Fibroblast of lung (primary cell): ENCODE measurements at regions not wholly inside any gene's neighbourhood (a gene's known extent, or its start where the extent isn't known, plus 50 kb on each side); places are given as distances from the start of the nearest gene placed in this dataset.

Experiments
- DNase-seq, 2 donors: peaks; one replicate each; pipeline versions ENCODE4 v3.0.0 to v3.0.0-alpha.2; 2010; ENCODE audit warnings: low read depth in 2 of 2
- H2AFZ ChIP-seq: 2 replicates; pipeline ENCODE4 v1.5.1; 2012; ENCODE audit warnings: low read length, control low read depth, inconsistent platforms
- H3K27ac ChIP-seq: 2 replicates; pipeline ENCODE4 v1.5.1; 2011; ENCODE audit warnings: low read length, control low read depth; ENCODE audit not compliant: insufficient read depth
- H3K27me3 ChIP-seq: 2 replicates; pipeline ENCODE4 v1.5.1; 2011; ENCODE audit warnings: mild to moderate bottlenecking, low read length; ENCODE audit not compliant: control insufficient read depth, insufficient read depth
- H3K36me3 ChIP-seq: 2 replicates; pipeline ENCODE4 v1.5.1; 2011; ENCODE audit warnings: low read length; ENCODE audit not compliant: control insufficient read depth, insufficient read depth
- H3K4me1 ChIP-seq: 2 replicates; pipeline ENCODE4 v1.5.1; 2011; ENCODE audit warnings: low read length; ENCODE audit not compliant: control insufficient read depth, insufficient read depth; ENCODE audit errors: extremely low read depth
- H3K4me2 ChIP-seq: 2 replicates; pipeline ENCODE4 v1.5.1; 2011; ENCODE audit warnings: low read length, control low read depth; ENCODE audit not compliant: insufficient read depth; ENCODE audit errors: extremely low read depth
- H3K4me3 ChIP-seq, 4 experiments: fragments of 200-600 bp in 1 of 4; sonication (generic) in 1 of 4; replicated peaks in 1 of 4; 2 replicates each; pipeline ENCODE4 v1.5.1; 2011 to 2016; ENCODE audit warnings: low read length in 4 of 4, low read depth in 3 of 4, mild to moderate bottlenecking in 3 of 4, control low read depth in 2 of 4, inconsistent platforms in 1 of 4, mixed read lengths in 1 of 4; ENCODE audit not compliant: insufficient read depth in 1 of 4; ENCODE audit errors: control extremely low read depth in 1 of 4
- H3K79me2 ChIP-seq: 2 replicates; pipeline ENCODE4 v1.5.1; 2012; ENCODE audit warnings: mild to moderate bottlenecking, low read length, inconsistent platforms; ENCODE audit not compliant: control insufficient read depth, insufficient read depth
- H3K9ac ChIP-seq: 2 replicates; pipeline ENCODE4 v1.5.1; 2011; ENCODE audit warnings: mild to moderate bottlenecking, low read length, control low read depth; ENCODE audit not compliant: insufficient read depth
- H3K9me3 ChIP-seq: 2 replicates; pipeline ENCODE4 v1.5.1; 2012; ENCODE audit warnings: low read depth, low read length; ENCODE audit not compliant: control insufficient read depth, insufficient read depth
- H4K20me1 ChIP-seq: 2 replicates; pipeline ENCODE4 v1.5.1; 2011; ENCODE audit warnings: low read length; ENCODE audit not compliant: control insufficient read depth, insufficient read depth; ENCODE audit errors: extremely low read depth
- EZH2 ChIP-seq: IDR thresholded peaks from 2 replicates; pipeline ENCODE4 v1.5.1; 2012; ENCODE audit warnings: low read length, control low read depth, mild to moderate bottlenecking; ENCODE audit errors: missing control alignments
- TF ChIP-seq, protein P1 (sequence below), 2 donors: IDR thresholded peaks in 1 of 2; conservative IDR thresholded peaks in 1 of 2; 1 replicate in 1 of 2; 2 replicates in 1 of 2; pipeline ENCODE4 v1.5.1; 2011 to 2012; ENCODE audit warnings: low read length in 2 of 2, control low read depth in 1 of 2, inconsistent platforms in 1 of 2, low read depth in 1 of 2, mild to moderate bottlenecking in 1 of 2

DNA sequence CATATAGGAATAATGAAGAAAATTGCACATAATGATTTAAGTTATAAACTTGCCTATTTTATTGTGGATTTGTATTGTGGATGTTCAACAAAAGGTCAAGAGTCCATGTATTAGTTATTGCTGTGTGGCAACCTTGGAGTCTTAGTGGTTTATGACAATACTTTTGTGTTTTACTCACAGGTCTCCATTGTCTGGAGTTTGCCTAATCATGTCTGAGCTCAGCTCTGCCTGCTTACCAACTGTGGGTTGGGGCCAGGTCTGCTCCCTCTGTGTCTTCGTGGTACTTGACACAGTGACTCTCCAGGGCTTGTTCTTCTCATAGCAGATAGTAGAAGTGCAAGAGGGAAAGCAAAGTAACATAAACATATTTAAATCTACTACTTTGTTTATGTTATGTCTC lies 382.5 kb downstream of the CBLN2 start:
- no peak overlapping the region for H3K4me2 ChIP-seq
- no peaks in the 10 kb centered on the region for H3K9me3 ChIP-seq
- no peak overlapping the region for H3K4me3 ChIP-seq
- H3K36me3 ChIP-seq: no peaks in the 10 kb centered on the region
- DNase-seq: peak in 1 of 2 donors; percentile 9
- H4K20me1 ChIP-seq: no peaks in the 10 kb centered on the region
- H3K27ac ChIP-seq: no peak overlapping the region
- H3K27me3 ChIP-seq: no peaks in the 10 kb centered on the region
- TF ChIP-seq, protein P1, sequence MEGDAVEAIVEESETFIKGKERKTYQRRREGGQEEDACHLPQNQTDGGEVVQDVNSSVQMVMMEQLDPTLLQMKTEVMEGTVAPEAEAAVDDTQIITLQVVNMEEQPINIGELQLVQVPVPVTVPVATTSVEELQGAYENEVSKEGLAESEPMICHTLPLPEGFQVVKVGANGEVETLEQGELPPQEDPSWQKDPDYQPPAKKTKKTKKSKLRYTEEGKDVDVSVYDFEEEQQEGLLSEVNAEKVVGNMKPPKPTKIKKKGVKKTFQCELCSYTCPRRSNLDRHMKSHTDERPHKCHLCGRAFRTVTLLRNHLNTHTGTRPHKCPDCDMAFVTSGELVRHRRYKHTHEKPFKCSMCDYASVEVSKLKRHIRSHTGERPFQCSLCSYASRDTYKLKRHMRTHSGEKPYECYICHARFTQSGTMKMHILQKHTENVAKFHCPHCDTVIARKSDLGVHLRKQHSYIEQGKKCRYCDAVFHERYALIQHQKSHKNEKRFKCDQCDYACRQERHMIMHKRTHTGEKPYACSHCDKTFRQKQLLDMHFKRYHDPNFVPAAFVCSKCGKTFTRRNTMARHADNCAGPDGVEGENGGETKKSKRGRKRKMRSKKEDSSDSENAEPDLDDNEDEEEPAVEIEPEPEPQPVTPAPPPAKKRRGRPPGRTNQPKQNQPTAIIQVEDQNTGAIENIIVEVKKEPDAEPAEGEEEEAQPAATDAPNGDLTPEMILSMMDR (conservative IDR thresholded peaks at IDR 0.05 in 1 of 2, IDR thresholded peaks at IDR 0.05 in 1 of 2; ENCODE audit: low read depth in 1 of 2, low read length in 2 of 2): no peak
- no peak for TF ChIP-seq EZH2
- H3K4me1 ChIP-seq: no peaks in the 10 kb centered on the region
- no peak overlapping the region for H3K9ac ChIP-seq
- no peak overlapping the region for H2AFZ ChIP-seq
- H3K79me2 ChIP-seq: no peaks in the 10 kb centered on the region

DNA sequence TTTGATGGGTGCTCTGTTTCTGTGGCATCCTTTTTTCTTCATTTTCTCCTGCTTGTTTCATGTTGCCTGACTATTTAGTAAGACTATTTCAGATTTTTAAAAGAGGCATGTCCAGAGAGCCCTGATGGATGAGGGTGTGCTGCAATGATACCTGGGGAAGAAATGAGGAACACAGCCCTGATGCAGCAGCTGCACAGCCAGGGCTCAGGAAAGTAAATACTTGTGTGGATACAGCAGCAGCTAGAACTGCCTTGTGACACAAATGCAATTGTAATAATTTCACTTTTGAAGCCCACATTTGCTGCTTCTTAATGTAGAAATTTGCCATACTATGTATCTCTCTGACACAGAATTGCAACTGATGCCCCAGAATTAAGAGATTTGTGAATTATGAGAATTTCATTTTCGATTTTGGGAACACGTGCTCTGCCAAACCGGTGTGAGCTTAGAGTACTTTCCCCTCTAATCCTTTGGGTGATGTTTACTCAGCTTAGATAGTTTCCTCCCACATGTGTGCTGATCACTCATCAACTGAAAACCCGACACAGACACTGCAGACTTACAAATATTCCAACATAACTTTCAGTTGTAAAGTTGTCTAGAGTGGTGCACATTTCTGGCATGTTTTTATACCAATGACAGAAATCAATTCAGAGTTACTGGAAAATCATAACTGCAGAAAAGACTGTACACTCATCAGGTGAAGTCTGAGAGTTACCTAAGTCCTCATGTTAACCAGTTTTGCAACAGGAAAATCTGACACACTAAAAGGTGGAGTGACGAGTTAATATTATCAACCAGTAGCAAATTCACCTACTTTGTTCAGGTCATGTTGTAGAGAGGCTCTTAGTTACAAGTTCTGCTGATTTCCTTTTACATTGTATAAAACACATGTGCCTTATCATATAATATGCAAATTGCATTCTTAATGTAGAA lies 383.4 kb downstream of the CBLN2 start:
- no peaks in the 10 kb centered on the region for H3K4me1 ChIP-seq
- H3K27me3 ChIP-seq: no peaks in the 10 kb centered on the region
- no peaks in the 10 kb centered on the region for H3K9me3 ChIP-seq
- H4K20me1 ChIP-seq: no peaks in the 10 kb centered on the region
- H3K4me2 ChIP-seq: no peak overlapping the region
- H3K36me3 ChIP-seq: no peaks in the 10 kb centered on the region
- H2AFZ ChIP-seq: no peak overlapping the region
- H3K27ac ChIP-seq: no peak overlapping the region
- no peak for DNase-seq
- no peak for TF ChIP-seq EZH2
- TF ChIP-seq, protein P1 (conservative IDR thresholded peaks at IDR 0.05 in 1 of 2, IDR thresholded peaks at IDR 0.05 in 1 of 2; ENCODE audit: low read depth in 1 of 2, low read length in 2 of 2): no peak
- no peak overlapping the region for H3K4me3 ChIP-seq
- no peak overlapping the region for H3K9ac ChIP-seq
- H3K79me2 ChIP-seq: no peaks in the 10 kb centered on the region

DNA sequence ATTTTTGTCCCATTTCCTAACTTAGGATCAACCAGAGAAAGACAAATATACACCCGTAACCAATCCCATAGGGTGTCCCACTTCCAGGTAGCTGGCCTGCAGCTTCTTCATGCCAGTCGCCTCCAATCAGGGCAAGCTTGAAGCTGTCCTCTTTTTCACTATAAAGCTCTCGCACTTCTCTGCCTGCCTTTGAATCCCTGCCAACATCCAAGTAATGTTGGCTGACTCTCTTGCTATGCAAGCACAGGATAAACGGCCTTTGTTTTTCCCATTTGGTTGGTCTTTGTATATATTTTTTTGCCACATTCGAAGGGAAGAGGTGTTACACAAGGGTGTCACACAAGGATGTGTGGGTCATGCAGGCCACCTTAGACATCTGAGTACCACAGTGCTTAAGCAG lies 388.8 kb downstream of the CBLN2 start:
- no peaks in the 10 kb centered on the region for H3K9me3 ChIP-seq
- H3K36me3 ChIP-seq: no peaks in the 10 kb centered on the region
- H3K27me3 ChIP-seq: no peaks in the 10 kb centered on the region
- TF ChIP-seq, protein P1 (conservative IDR thresholded peaks at IDR 0.05 in 1 of 2, IDR thresholded peaks at IDR 0.05 in 1 of 2; ENCODE audit: low read depth in 1 of 2, low read length in 2 of 2): no peak
- no peak for TF ChIP-seq EZH2
- no peak overlapping the region for H3K9ac ChIP-seq
- H3K4me2 ChIP-seq: no peak overlapping the region
- peak; percentile 2 to 12 for DNase-seq
- no peak overlapping the region for H2AFZ ChIP-seq
- H3K79me2 ChIP-seq: no peaks in the 10 kb centered on the region
- H4K20me1 ChIP-seq: no peaks in the 10 kb centered on the region
- no peak overlapping the region for H3K4me3 ChIP-seq
- no peaks in the 10 kb centered on the region for H3K4me1 ChIP-seq
- no peak overlapping the region for H3K27ac ChIP-seq
